Gastrocnemius medialis (tissue), 4 donors: ENCODE measurements at regions not wholly inside any gene's neighbourhood (a gene's known extent, or its start where the extent isn't known, plus 50 kb on each side); places are given as distances from the start of the nearest gene placed in this dataset.

Source experiments
- POLR2A ChIP-seq, 2 donors: fragments of 450-650 bp; IDR thresholded peaks; one replicate each; pipeline ENCODE4 v1.6.1; 2017; ENCODE audit warnings: antibody characterized with exemption in 2 of 2, mild to moderate bottlenecking in 2 of 2, moderate library complexity in 2 of 2
- TF ChIP-seq, protein P1 (sequence below), 5 experiments: fragments of 450-650 bp in 3 of 5; fragments of 200-600 bp in 2 of 5; sonication (generic) in 2 of 5; IDR thresholded peaks in 4 of 5; conservative IDR thresholded peaks in 1 of 5; 1 replicate in 4 of 5; 2 replicates in 1 of 5; pipeline ENCODE4 v1.5.1; 2016 to 2019; ENCODE audit warnings: antibody characterized with exemption in 5 of 5, mild to moderate bottlenecking in 3 of 5, moderate library complexity in 3 of 5

DNA sequence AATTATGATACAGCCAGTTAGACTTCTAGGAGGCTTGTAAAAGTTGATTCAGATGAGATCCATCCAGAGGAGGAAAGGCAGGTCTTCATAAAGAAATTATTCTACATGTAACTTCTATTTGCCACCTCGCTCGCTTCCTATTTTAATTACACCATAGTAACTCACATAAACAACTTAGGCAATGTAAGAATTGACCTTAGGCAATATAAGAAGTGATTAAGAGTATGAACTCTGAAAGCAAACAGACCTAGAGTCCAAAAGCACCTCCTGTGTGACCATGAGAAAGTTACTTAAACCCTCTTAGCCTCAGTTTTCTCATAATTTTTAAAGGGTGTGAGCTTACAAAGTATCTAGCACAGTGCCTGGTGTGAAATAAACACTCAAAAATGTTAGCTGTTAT lies 192.7 kb upstream of the NFIA start:
- TF ChIP-seq, protein P1, sequence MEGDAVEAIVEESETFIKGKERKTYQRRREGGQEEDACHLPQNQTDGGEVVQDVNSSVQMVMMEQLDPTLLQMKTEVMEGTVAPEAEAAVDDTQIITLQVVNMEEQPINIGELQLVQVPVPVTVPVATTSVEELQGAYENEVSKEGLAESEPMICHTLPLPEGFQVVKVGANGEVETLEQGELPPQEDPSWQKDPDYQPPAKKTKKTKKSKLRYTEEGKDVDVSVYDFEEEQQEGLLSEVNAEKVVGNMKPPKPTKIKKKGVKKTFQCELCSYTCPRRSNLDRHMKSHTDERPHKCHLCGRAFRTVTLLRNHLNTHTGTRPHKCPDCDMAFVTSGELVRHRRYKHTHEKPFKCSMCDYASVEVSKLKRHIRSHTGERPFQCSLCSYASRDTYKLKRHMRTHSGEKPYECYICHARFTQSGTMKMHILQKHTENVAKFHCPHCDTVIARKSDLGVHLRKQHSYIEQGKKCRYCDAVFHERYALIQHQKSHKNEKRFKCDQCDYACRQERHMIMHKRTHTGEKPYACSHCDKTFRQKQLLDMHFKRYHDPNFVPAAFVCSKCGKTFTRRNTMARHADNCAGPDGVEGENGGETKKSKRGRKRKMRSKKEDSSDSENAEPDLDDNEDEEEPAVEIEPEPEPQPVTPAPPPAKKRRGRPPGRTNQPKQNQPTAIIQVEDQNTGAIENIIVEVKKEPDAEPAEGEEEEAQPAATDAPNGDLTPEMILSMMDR (IDR thresholded peaks at IDR 0.05 in 4 of 5, conservative IDR thresholded peaks at IDR 0.05 in 1 of 5) = no peak
- no peak for TF ChIP-seq POLR2A (IDR thresholded peaks at IDR 0.05)
